ENCODE measurements at regions not wholly inside any gene's neighbourhood (a gene's known extent, or its start where the extent isn't known, plus 50 kb on each side); places are given as distances from the start of the nearest gene placed in this dataset.

GRCh38 chr10:83195021-83195420 lies 944.3 kb upstream of the GHITM start:
- no peak overlapping the region for H3K9ac ChIP-seq (ENCODE audit: low read length)
- H3K36me3 ChIP-seq (ENCODE audit: control insufficient read depth, insufficient read depth, low read length), result no peaks in the 10 kb centered on the region
- H3K9me3 ChIP-seq (ENCODE audit: control insufficient read depth, insufficient read depth, low read depth, low read length), result no peaks in the 10 kb centered on the region
- H3K4me1 ChIP-seq (ENCODE audit: control insufficient read depth, insufficient read depth, low read length), result no peaks in the 10 kb centered on the region
- no peak overlapping the region for H3K4me3 ChIP-seq (ENCODE audit: low read depth, low read length)
- H3K27ac ChIP-seq (ENCODE audit: low read depth, low read length), result no peak overlapping the region
- no peaks in the 10 kb centered on the region for H3K27me3 ChIP-seq (ENCODE audit: control insufficient read depth, insufficient read depth, low read length)

- no peaks in the 10 kb centered on the region for H3K36me3 ChIP-seq (ENCODE audit: control insufficient read depth, insufficient read depth, low read length)
- H3K9me3 ChIP-seq (ENCODE audit: control insufficient read depth, insufficient read depth, low read depth, low read length), result no peaks in the 10 kb centered on the region
- H3K9ac ChIP-seq (ENCODE audit: low read length), result no peak overlapping the region
- no peak overlapping the region for H3K27ac ChIP-seq (ENCODE audit: low read depth, low read length)
- H3K4me3 ChIP-seq (ENCODE audit: low read depth, low read length), result no peak overlapping the region
- no peaks in the 10 kb centered on the region for H3K27me3 ChIP-seq (ENCODE audit: control insufficient read depth, insufficient read depth, low read length)
- H3K4me1 ChIP-seq (ENCODE audit: control insufficient read depth, insufficient read depth, low read length), result no peaks in the 10 kb centered on the region
These were observed 939.9 kb upstream of the GHITM start for GRCh38 chr10:83199374-83199773.

GRCh38 chr10:83205861-83206260 lies 933.4 kb upstream of the GHITM start:
- Histone ChIP-seq H3K9me3 (ENCODE audit: control insufficient read depth, insufficient read depth, low read depth, low read length) (no peaks in the 10 kb centered on the region), H3K27me3 (ENCODE audit: control insufficient read depth, insufficient read depth, low read length) (no peaks in the 10 kb centered on the region), H3K4me1 (ENCODE audit: control insufficient read depth, insufficient read depth, low read length) (peaks cover 5% of the 10 kb centered on the region; the same call in 1 of the 2 replicates), H3K4me3 (ENCODE audit: low read depth, low read length) (no peak overlapping the region), H3K36me3 (ENCODE audit: control insufficient read depth, insufficient read depth, low read length) (no peaks in the 10 kb centered on the region), H3K9ac (ENCODE audit: low read length) (no peak overlapping the region), H3K27ac (ENCODE audit: low read depth, low read length) (no peak overlapping the region)

- Histone ChIP-seq H3K9ac (ENCODE audit: low read length) (no peak overlapping the region), H3K36me3 (ENCODE audit: control insufficient read depth, insufficient read depth, low read length) (no peaks in the 10 kb centered on the region), H3K4me1 (ENCODE audit: control insufficient read depth, insufficient read depth, low read length) (peaks cover 11% of the 10 kb centered on the region), H3K9me3 (ENCODE audit: control insufficient read depth, insufficient read depth, low read depth, low read length) (no peaks in the 10 kb centered on the region), H3K27ac (ENCODE audit: low read depth, low read length) (no peak overlapping the region), H3K27me3 (ENCODE audit: control insufficient read depth, insufficient read depth, low read length) (no peaks in the 10 kb centered on the region), H3K4me3 (ENCODE audit: low read depth, low read length) (no peak overlapping the region)
These were observed 926.5 kb upstream of the GHITM start for GRCh38 chr10:83212632-83213334.

- Histone ChIP-seq H3K27me3 (ENCODE audit: control insufficient read depth, insufficient read depth, low read length) (no peaks in the 10 kb centered on the region), H3K36me3 (ENCODE audit: control insufficient read depth, insufficient read depth, low read length) (no peaks in the 10 kb centered on the region), H3K4me1 (ENCODE audit: control insufficient read depth, insufficient read depth, low read length) (peaks cover 11% of the 10 kb centered on the region), H3K9me3 (ENCODE audit: control insufficient read depth, insufficient read depth, low read depth, low read length) (no peaks in the 10 kb centered on the region), H3K27ac (ENCODE audit: low read depth, low read length) (no peak overlapping the region), H3K9ac (ENCODE audit: low read length) (no peak overlapping the region), H3K4me3 (ENCODE audit: low read depth, low read length) (no peak overlapping the region)
These were observed 925.2 kb upstream of the GHITM start for GRCh38 chr10:83214136-83214535.

GRCh38 chr10:83218205-83218604 lies 921.1 kb upstream of the GHITM start:
- H3K9ac ChIP-seq (ENCODE audit: low read length), result no peak overlapping the region
- H3K36me3 ChIP-seq (ENCODE audit: control insufficient read depth, insufficient read depth, low read length), result no peaks in the 10 kb centered on the region
- H3K9me3 ChIP-seq (ENCODE audit: control insufficient read depth, insufficient read depth, low read depth, low read length), result no peaks in the 10 kb centered on the region
- peaks cover 4% of the 10 kb centered on the region; the same call in 1 of the 2 replicates for H3K4me1 ChIP-seq (ENCODE audit: control insufficient read depth, insufficient read depth, low read length)
- H3K27ac ChIP-seq (ENCODE audit: low read depth, low read length), result no peak overlapping the region
- no peaks in the 10 kb centered on the region for H3K27me3 ChIP-seq (ENCODE audit: control insufficient read depth, insufficient read depth, low read length)
- no peak overlapping the region for H3K4me3 ChIP-seq (ENCODE audit: low read depth, low read length)

GRCh38 chr10:83222300-83222699 lies 917.0 kb upstream of the GHITM start:
- no peaks in the 10 kb centered on the region for H3K27me3 ChIP-seq (ENCODE audit: control insufficient read depth, insufficient read depth, low read length)
- H3K4me1 ChIP-seq (ENCODE audit: control insufficient read depth, insufficient read depth, low read length), result peaks cover 6% of the 10 kb centered on the region; the same call in 1 of the 2 replicates
- no peak overlapping the region for H3K9ac ChIP-seq (ENCODE audit: low read length)
- H3K27ac ChIP-seq (ENCODE audit: low read depth, low read length), result no peak overlapping the region
- H3K4me3 ChIP-seq (ENCODE audit: low read depth, low read length), result no peak overlapping the region
- no peaks in the 10 kb centered on the region for H3K36me3 ChIP-seq (ENCODE audit: control insufficient read depth, insufficient read depth, low read length)
- no peaks in the 10 kb centered on the region for H3K9me3 ChIP-seq (ENCODE audit: control insufficient read depth, insufficient read depth, low read depth, low read length)

- Histone ChIP-seq H3K27me3 (ENCODE audit: control insufficient read depth, insufficient read depth, low read length) (no peaks in the 10 kb centered on the region), H3K4me1 (ENCODE audit: control insufficient read depth, insufficient read depth, low read length) (peaks cover 6% of the 10 kb centered on the region; the same call in 1 of the 2 replicates), H3K27ac (ENCODE audit: low read depth, low read length) (no peak overlapping the region), H3K9me3 (ENCODE audit: control insufficient read depth, insufficient read depth, low read depth, low read length) (no peaks in the 10 kb centered on the region), H3K9ac (ENCODE audit: low read length) (no peak overlapping the region), H3K36me3 (ENCODE audit: control insufficient read depth, insufficient read depth, low read length) (no peaks in the 10 kb centered on the region), H3K4me3 (ENCODE audit: low read depth, low read length) (no peak overlapping the region)
These were observed 916.2 kb upstream of the GHITM start for GRCh38 chr10:83222832-83223742.

GRCh38 chr10:83225781-83226180 lies 913.5 kb upstream of the GHITM start:
- no peaks in the 10 kb centered on the region for H3K36me3 ChIP-seq (ENCODE audit: control insufficient read depth, insufficient read depth, low read length)
- H3K4me1 ChIP-seq (ENCODE audit: control insufficient read depth, insufficient read depth, low read length), result peaks cover 6% of the 10 kb centered on the region; the same call in 1 of the 2 replicates
- no peak overlapping the region for H3K27ac ChIP-seq (ENCODE audit: low read depth, low read length)
- no peaks in the 10 kb centered on the region for H3K9me3 ChIP-seq (ENCODE audit: control insufficient read depth, insufficient read depth, low read depth, low read length)
- no peaks in the 10 kb centered on the region for H3K27me3 ChIP-seq (ENCODE audit: control insufficient read depth, insufficient read depth, low read length)
- H3K9ac ChIP-seq (ENCODE audit: low read length), result no peak overlapping the region
- H3K4me3 ChIP-seq (ENCODE audit: low read depth, low read length), result no peak overlapping the region

- no peaks in the 10 kb centered on the region for H3K4me1 ChIP-seq (ENCODE audit: control insufficient read depth, insufficient read depth, low read length)
- no peaks in the 10 kb centered on the region for H3K27me3 ChIP-seq (ENCODE audit: control insufficient read depth, insufficient read depth, low read length)
- no peaks in the 10 kb centered on the region for H3K9me3 ChIP-seq (ENCODE audit: control insufficient read depth, insufficient read depth, low read depth, low read length)
- H3K27ac ChIP-seq (ENCODE audit: low read depth, low read length), result no peak overlapping the region
- no peak overlapping the region for H3K4me3 ChIP-seq (ENCODE audit: low read depth, low read length)
- no peak overlapping the region for H3K9ac ChIP-seq (ENCODE audit: low read length)
- H3K36me3 ChIP-seq (ENCODE audit: control insufficient read depth, insufficient read depth, low read length), result no peaks in the 10 kb centered on the region
These were observed 909.3 kb upstream of the GHITM start for GRCh38 chr10:83229991-83230390.

GRCh38 chr10:83233691-83234090 lies 905.6 kb upstream of the GHITM start:
- no peaks in the 10 kb centered on the region for H3K36me3 ChIP-seq (ENCODE audit: control insufficient read depth, insufficient read depth, low read length)
- H3K27me3 ChIP-seq (ENCODE audit: control insufficient read depth, insufficient read depth, low read length), result no peaks in the 10 kb centered on the region
- no peaks in the 10 kb centered on the region for H3K9me3 ChIP-seq (ENCODE audit: control insufficient read depth, insufficient read depth, low read depth, low read length)
- H3K4me1 ChIP-seq (ENCODE audit: control insufficient read depth, insufficient read depth, low read length), result no peaks in the 10 kb centered on the region
- no peak overlapping the region for H3K4me3 ChIP-seq (ENCODE audit: low read depth, low read length)
- no peak overlapping the region for H3K9ac ChIP-seq (ENCODE audit: low read length)
- no peak overlapping the region for H3K27ac ChIP-seq (ENCODE audit: low read depth, low read length)

Data from HUES6 (cell line).